ENCODE measurements at regions not wholly inside any gene's neighbourhood (a gene's known extent, or its start where the extent isn't known, plus 50 kb on each side); places are given as distances from the start of the nearest gene placed in this dataset.

- no peak overlapping the region for H3K4me3 ChIP-seq (ENCODE audit: low read depth, low read length)
- TF ChIP-seq CTCF (IDR thresholded peaks at IDR 0.05; ENCODE audit: insufficient read depth, low read depth, low read length): no peak
- no peak for DNase-seq (ENCODE audit: low read depth)
Measured at GRCh38 chr22:27283240-27283639, 518.3 kb downstream of the MN1 start.

GRCh38 chr22:27283714-27284113 lies 517.8 kb downstream of the MN1 start:
- DNase-seq (ENCODE audit: low read depth): no peak
- H3K4me3 ChIP-seq (ENCODE audit: low read depth, low read length): no peak overlapping the region
- no peak for TF ChIP-seq CTCF (IDR thresholded peaks at IDR 0.05; ENCODE audit: insufficient read depth, low read depth, low read length)

GRCh38 chr22:27284324-27284723 lies 517.2 kb downstream of the MN1 start:
- no peak overlapping the region for H3K4me3 ChIP-seq (ENCODE audit: low read depth, low read length)
- TF ChIP-seq CTCF (IDR thresholded peaks at IDR 0.05; ENCODE audit: insufficient read depth, low read depth, low read length): no peak
- no peak for DNase-seq (ENCODE audit: low read depth)

GRCh38 chr22:27286711-27287110 lies 514.8 kb downstream of the MN1 start:
- H3K4me3 ChIP-seq (ENCODE audit: low read depth, low read length): no peak overlapping the region
- no peak for TF ChIP-seq CTCF (IDR thresholded peaks at IDR 0.05; ENCODE audit: insufficient read depth, low read depth, low read length)
- no peak for DNase-seq (ENCODE audit: low read depth)

- no peak for DNase-seq (ENCODE audit: low read depth)
- no peak for TF ChIP-seq CTCF (IDR thresholded peaks at IDR 0.05; ENCODE audit: insufficient read depth, low read depth, low read length)
- no peak overlapping the region for H3K4me3 ChIP-seq (ENCODE audit: low read depth, low read length)
Measured at GRCh38 chr22:27292542-27293299, 508.8 kb downstream of the MN1 start.

GRCh38 chr22:27293721-27294445 lies 507.7 kb downstream of the MN1 start:
- no peak overlapping the region for H3K4me3 ChIP-seq (ENCODE audit: low read depth, low read length)
- DNase-seq (ENCODE audit: low read depth): no peak
- TF ChIP-seq CTCF (IDR thresholded peaks at IDR 0.05; ENCODE audit: insufficient read depth, low read depth, low read length): no peak

Measured in fibroblast of villous mesenchyme (primary cell).